HG03521 (cell line): ENCODE measurements at regions not wholly inside any gene's neighbourhood (a gene's known extent, or its start where the extent isn't known, plus 50 kb on each side); places are given as distances from the start of the nearest gene placed in this dataset.

ENCODE experiments used
- ATAC-seq: cut with Tn5 transposase; IDR thresholded peaks from one replicate; pipeline ENCODE4 v1.9.1; 2021; ENCODE audit warnings: mild to moderate bottlenecking, moderate library complexity; ENCODE audit not compliant: unreplicated experiment

DNA sequence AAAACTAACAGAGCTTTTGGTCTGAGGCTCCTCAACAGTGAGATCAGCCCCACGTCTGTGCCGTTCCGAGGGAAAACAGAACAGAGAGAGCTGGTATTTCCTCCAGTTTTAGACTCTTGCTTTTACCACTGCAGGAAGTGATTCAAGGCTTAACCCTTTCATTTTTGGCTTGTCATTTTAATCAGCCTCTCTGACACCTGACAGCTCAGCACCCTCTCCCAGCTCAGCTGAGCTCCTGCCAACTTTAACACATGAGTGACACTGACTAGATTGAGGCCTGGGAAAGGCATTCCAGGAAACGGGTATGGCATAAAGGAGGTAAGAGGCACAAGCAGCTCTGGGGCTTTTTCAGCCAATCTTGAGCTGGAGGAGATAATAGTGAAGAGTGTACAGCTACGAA lies 239.4 kb upstream of the SKOR2 start:
- no peak for ATAC-seq

DNA sequence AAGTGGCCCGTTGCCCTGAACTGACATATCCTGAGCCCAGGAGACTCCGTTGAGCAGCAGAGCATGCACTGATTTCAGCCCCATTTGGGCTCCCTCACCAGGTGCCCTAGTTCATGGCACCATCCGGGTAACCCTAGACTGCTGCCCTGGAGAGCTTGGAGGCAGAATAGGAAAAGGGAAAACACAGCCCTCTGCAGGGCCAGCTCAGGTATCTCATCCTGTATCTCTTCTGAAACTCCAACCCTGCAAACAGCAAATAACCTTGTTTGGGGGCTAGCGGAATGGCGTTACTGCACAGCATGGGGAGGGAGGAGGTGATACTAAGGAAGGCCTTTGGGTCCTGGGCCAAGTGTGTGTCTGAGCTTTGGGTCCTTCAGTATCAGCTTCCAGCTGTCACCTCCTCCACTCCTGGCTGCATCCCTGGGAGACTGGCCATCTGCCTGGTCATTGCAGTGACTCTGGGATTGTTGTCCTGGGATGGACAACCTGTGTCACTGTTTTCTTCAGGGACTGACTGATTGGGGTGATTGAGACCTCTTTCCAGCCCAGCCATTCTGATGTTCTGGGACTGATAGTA lies 233.8 kb upstream of the SKOR2 start:
- no peak for ATAC-seq

DNA sequence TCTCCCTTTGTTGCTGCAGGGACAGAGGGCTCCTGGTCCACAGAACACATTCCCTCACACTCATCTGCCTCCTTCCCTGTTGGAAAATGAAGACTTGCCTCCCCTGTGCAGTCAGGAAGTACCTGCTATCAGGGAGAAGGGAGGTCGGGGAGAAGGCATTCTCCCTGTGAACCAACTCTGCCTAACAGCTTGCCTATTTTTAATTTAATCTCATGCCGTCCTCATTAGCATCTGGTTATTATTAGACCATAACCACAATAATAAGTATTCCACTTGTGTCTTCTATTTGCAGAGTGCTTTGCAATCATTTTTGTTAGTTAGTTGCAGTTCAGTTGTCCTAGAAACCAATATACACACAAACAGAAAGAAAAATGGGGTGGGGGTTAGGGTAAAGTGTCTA lies 232.6 kb upstream of the SKOR2 start:
- ATAC-seq = no peak

DNA sequence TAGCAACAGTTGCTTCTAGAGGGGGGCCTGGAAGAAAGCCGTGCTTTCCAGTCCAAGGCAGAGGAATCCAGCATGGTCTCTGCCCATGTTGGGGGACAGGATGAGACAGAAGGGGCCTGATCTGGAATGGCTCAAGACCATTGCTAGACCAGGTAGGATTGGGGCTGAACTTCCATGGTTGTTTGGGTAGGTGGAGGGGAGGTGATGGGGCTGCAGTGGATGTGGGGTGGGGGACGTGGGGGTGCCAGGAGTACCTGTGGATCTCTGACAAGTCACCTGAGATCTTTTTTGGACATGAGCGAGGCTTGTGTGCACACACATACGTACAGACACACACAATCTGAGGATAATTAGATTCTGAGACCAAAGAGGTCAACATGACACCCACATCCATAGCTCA lies 228.7 kb upstream of the SKOR2 start:
- no peak for ATAC-seq

DNA sequence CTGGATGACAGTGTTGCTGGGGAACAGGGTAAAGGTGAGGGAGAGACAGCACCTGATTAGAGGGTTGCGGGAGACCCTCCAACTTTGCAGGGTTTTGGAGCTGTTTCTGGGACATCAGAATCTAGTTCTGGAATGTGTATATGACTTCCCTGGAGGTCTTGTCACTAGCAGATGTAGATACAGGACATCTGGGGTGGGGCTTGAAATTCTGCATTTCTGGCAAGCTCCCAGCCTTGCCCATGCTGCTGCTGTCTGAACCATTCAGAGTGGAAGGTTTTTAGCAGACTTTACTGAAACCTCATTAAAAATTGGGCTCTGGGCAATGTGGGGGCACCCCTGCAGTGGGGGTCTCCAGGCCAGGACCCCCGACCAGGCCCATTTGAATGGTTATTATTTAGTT lies 220.3 kb upstream of the SKOR2 start:
- ATAC-seq = no peak

DNA sequence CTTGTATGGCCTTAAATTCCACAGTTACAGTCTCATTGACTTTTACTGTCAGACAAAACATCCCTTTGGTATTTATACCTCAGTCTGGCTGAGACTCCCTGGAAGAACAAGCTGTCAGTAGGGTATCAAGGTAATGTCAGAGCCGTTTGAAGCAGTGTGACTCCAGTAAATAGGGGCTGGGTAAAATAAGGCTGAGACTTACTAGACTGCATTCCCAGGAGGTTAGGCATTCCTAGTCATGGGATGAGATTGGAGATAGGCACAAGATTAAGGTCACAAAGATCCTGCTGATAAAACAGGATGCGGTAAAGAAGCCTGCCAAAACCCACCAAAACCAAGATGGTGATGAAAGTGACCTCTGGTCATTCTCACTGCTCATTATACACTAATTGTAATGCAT lies 219.5 kb upstream of the SKOR2 start:
- no peak for ATAC-seq

DNA sequence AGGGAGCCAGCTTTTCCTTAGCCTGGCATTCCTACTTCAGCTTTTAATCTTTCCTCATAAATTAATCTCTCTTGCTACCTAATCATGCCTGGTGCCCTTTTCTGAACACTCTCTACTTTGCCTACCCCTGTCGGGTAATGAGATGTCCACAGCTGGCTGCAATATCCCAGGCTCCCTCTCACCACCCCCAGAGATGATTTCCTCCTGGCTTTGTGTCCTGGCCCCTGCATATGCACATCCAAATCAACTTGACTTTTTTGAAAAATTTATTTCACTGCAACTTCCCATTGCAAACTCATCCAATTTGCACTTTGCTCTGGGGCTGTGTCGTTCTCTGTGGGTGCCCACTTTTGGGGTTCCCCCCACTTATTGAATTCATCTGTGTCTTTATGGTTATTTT lies 218.1 kb upstream of the SKOR2 start:
- ATAC-seq = no peak

DNA sequence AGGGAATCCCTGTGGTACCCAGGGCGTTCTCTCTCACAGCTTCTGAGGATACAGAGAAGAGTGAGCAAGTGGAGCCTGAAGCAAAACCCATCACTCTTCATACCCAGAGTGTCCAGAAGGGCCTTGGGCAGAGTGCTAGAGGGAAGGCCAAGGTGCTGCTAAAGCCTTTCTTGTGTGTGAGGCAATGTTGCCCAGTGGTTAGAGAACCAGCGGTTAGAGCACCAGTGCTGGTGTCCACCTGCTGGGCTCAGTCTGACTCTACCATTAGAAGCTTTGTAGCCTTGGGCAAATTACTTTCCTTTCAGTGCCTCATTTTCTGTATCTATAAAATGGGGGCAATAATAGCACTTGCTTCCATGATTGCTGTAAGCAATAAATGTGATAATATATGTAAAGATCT lies 210.5 kb upstream of the SKOR2 start:
- no peak for ATAC-seq

DNA sequence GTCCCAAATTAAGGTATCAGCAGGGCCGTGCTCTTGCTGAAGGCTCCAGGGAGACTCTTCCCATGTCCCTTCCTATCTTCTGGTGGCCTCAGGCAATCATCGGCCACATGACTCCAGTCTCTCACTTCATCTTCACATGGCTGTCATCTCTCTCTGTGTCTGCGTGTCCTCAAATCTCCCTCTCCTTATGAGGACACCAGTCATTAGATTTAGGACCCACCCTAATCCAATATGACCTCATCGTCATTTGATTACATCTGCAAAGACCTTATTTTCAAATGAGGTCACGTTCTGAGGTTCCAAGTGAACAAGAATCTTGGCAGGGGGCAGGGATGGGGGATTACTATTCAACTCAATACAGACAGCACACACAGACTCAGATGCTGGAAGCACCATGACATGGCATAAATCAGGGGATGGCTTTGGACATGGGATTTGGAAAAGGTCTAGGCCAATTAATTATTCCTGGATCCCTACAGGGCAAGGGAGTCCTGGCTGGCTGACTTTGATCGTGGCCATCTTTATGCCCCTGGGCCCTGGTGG lies 210.0 kb upstream of the SKOR2 start:
- ATAC-seq = no peak

DNA sequence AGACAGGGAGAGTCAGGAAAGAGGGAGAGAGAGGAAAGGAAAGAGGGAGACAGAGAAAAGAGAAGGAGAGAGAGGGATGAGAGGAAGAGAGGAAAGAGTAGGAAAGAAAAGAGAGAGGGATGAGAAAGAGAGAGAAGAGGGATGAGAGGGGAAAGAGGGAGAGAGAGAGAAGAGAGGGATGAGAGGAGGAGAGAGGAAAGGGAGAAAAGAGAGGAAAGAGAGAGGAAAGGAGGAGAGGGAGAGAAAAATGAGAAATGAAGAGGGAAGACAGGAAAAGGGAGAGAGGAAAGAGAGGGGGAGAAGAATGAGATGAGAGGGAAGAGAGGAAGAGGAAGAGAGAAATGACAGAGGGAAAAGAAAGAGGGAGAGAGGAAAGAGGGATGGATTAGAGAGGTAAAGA lies 207.0 kb upstream of the SKOR2 start:
- ATAC-seq = no peak

DNA sequence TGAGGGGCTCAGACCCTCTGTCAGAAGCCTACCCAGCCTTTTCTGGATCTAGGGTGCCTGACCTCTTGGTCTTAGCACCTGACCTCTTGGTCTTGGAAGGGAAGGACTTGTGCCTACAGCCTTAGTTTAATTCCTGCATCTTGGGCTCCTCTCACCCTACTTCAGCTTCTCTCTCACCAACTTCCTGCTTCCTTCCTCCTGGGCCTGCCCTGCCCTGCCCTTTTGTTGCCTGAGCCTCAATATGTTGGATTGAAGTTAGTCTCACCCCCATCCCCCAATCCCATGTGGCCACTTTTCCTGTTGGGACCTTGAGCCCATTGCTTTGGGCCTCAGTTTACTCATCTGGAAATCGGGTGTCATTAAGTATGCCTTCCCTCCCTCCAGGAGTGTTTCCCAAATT lies 206.2 kb upstream of the SKOR2 start:
- no peak for ATAC-seq

DNA sequence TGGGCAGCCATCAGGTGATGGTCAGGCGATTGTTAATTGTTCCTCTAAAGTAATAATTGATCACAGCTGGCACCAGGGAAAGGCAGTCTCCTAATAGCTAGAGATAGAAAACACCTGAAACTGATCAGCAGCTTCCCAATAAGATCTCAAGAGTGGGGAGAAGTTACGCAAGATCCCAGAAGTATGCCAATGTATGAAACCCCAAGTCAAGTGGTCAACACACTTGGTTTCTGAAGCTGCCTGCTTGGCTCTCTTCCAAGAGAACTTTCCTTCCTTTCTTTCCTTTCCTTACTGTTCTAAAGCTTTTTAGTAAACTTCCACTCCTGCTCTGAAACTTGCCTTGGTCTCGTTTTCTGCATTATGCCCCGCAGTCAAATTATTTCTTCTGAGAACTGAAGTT lies 201.6 kb upstream of the SKOR2 start:
- no peak for ATAC-seq

DNA sequence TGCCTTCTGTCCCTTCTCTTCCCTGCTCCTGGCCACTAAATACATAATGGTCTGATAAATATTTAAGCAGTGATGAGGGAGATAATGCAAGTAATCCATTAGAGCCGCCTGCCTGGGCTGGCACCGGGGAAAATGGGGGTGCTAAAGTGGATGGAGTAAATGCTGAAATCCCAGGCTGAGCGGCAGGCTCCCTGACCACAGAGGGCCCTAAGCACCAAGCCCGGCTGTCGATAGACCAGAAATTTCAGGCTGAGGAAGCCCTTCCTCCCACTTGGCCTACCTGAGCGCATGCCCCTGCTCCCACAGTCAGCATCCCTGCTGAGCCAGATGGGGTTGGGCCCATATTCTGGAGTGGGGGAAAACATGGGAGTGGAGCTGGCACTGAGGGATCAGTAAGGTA lies 197.5 kb upstream of the SKOR2 start:
- no peak for ATAC-seq

DNA sequence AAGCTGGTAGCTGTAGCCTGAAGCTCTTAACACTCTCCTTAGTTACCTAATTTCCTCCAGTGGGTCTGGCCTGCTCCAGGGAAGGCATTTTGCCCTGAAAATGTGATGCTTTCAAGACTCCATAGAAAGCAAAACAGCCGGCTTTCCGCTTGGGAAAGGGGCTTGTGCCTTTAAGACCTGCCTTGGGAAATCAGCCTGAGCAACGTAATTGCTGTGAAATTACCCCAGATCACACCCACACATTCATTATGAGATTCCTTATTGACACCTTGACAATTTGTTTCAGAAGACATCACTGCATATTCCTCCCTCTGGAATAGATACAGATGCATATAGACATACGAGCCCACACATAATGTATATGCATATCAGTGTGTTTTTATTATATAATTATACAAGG lies 190.5 kb upstream of the SKOR2 start:
- ATAC-seq = no peak

DNA sequence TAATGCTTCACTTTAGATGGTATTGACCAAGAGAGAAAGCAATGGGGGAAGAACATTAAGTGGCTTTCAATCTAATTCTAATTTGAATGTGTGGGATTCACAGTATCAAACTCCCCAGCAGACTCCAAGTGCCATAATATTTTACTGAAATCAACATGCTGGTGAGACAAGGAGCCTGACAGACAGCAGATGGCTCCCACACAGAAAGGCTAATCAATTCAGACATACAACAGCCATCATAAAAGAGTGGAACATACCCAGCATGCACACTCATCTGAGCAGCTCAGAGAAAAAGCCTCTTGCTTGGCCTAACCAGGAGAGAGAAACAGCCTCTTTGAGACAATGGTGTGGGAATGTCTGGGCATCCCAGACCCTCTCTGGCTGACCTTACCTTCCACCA lies 186.5 kb upstream of the SKOR2 start:
- no peak for ATAC-seq

DNA sequence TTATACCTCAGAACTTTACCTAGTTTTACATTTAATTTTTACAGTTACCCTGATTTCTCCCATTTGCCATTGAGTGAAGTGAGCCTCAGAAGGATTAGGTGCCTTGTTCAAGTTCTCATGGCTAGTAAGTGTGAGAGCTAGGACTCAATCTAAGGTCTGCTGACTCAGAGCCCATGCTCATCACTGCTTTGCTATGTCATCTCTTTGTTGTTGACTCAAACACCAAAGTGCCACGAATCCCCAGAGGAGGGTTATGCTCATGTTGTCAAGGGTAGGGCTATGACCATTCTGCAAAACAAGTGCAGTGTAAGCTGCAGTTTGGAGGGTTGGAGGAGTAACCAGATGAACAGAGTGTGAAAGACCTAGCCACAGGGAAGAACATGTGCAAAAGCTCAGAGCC lies 185.4 kb upstream of the SKOR2 start:
- no peak for ATAC-seq

DNA sequence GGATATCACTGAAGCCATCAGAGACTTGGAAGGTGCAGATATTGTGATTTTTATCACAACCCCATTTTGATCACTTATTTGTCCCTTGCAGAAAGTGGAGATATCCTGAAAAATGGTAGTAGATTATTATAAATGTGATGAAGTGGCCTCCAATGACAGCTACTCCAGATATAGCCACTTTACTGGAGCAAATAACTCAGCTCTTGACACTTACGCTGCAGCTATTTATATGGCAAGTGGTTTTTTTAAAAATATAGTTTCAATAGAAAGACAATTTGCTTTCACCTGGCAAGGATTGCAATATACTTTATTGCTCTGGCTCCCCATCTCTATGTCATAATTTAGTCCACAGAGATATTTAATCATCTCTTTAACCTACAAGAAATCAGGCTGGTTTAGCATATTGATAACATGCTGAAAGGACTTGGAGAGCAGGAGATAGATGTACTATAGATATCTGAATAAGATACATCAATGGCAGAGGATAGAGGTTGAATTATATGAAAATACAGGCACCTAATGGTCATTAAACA lies 182.8 kb upstream of the SKOR2 start:
- no peak for ATAC-seq

DNA sequence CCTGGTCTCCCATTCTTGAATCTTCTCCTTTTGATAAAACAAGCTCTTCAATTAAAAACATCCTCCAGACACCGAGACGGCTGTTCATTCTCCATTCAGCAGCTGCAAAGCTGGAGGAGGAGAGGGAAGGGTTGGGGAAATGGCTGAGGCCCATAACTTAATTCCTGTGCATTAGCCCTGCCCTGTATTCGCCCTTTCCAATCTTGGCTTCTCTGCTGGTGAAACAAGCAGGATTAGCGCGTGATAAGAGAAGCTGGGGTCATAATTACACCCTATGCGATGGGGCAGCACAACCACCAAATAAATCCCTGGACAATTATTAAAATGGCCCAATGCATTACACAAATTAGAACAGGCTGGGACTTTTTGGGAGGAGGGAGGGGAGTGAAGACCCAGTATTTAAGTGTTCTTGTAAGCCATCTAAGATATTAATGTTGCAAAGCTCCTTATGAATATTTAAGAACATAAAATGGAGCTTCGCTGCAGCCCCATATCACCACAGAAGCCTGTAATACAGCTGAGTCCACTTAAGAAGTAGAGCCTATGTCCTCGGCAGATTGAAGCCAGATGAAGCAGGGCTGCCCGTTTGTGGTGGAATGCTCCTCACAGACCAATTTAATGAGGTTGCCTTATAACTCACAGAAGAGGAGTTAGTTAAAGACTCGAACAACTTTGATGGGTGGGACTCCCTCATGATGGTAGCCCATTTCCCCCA lies 176.6 kb upstream of the SKOR2 start:
- ATAC-seq = no peak

DNA sequence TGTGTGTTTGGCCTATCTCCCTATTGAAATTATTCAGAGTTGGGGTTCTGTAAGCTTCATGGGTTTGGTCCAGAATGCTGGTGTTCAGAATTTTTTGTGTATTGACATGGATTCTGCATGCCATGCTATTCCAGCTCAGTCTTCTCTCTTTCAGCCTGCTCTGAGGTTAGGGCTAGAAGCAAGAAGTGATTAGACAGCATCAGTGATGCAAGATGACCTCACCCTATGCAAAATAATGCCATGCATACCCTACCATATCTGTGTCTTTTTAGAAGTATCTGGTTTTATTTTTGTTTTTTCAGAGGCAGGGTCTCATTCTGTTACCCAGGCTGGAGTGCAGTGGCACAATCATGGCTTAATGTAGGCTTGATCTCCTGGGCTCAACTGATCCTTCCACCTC lies 175.6 kb upstream of the SKOR2 start:
- ATAC-seq = no peak

DNA sequence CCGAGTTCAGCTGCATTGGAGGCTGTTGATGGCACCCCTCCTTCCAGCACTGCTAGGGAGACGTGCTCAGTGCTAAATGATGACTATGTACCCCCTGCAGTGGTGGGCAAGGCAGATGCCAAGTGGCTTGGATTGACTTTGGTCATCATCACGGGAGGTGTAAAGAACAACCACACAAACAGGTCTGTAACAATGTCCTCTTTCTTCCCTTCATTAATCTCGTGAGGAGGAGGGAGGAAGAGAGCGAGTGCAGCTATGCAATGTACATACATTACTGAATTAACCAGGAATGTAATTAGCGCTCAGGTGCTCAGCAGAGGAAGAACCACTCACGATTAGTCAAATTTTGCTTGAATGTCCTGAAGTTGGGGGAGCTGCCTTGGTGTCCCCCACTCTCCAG lies 173.9 kb upstream of the SKOR2 start:
- ATAC-seq = no peak

DNA sequence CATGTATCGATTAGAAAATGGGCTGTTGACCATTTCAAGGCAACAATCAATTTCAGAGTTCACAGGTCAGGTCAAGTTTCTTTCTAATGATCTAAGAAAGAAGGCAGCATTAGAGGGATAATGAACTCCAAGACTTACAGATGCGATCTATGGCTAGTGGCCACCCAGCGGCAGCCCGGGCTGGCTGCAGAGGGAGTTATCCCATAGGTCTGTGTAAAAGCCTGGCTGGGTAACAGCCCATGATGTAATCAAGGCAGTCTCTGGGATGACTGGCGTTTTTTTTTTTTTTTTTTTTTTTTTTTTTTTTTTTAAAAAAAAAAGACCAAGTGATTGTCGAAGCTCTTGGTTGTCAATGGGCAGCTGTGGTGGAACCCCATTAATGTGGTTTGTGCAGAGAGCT lies 171.1 kb upstream of the SKOR2 start:
- no peak for ATAC-seq

DNA sequence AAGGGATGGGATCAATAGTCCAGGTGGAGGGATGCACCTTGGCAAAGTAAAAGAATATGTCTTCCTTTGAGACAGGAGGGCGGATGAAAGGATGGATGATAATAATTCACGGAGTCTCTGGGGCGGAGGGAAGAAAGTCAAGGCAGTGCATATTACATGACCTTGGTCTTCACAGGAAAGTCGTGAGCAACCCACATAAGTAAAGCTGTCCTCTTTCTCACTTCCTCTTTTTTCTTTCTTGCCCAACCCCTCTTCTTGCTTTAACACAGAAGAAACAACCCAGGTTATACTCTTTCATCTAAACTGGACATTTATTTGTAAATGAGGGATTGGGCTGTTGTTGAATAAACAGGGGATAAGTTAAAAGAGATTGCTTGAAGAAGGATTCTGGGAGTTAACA lies 168.7 kb upstream of the SKOR2 start:
- no peak for ATAC-seq

DNA sequence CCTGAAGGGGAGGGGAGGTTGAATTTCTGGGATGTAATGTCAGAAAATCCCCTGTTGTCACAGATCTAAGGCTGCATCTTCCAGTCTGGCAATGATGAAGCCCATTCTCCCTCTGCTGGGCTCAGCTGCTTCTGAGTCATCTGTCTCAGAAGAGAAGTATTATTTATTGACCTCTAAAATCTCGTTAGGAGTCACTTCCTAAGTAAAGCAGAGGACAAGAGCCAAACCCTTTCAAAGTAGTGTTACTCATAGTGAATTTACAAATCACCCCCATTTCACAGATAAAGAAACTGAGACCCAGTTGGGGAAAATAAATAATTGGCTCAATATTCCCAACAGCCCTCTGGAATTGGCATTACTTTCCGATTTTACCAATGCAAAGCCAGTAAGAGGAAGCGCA lies 167.3 kb upstream of the SKOR2 start:
- ATAC-seq = no peak
